ENCODE measurements at regions not wholly inside any gene's neighbourhood (a gene's known extent, or its start where the extent isn't known, plus 50 kb on each side); places are given as distances from the start of the nearest gene placed in this dataset.
"Not testable (repeated sequence)": the region's sequence is repeated elsewhere in the genome, so short reads cannot be mapped to it uniquely, and the experiment has no call there.

DNA sequence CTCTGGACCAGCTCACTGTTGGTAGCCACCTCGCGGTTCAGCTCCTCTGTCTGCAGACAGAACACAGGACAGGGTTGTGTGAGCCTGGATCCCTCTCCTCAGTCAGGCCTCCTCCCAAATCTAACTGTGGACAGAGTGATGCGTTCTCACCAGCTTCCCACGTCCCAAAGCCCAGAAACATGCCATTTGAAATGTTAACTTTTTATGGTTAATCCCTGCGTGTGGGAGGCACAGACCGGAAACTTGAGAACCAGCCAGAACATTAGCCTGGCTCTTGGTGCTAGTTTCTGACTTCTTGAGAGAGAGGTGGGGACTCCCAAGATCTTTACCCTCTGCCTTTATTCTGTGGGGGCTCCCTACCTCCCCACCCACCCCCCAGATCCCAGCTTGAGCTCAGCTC is 129.6 kb downstream of the TNFRSF13B start:
- TF ChIP-seq, protein P1, sequence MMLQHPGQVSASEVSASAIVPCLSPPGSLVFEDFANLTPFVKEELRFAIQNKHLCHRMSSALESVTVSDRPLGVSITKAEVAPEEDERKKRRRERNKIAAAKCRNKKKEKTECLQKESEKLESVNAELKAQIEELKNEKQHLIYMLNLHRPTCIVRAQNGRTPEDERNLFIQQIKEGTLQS (IDR thresholded peaks at IDR 0.05), result not testable (repeated sequence)
- TF ChIP-seq, protein P2, sequence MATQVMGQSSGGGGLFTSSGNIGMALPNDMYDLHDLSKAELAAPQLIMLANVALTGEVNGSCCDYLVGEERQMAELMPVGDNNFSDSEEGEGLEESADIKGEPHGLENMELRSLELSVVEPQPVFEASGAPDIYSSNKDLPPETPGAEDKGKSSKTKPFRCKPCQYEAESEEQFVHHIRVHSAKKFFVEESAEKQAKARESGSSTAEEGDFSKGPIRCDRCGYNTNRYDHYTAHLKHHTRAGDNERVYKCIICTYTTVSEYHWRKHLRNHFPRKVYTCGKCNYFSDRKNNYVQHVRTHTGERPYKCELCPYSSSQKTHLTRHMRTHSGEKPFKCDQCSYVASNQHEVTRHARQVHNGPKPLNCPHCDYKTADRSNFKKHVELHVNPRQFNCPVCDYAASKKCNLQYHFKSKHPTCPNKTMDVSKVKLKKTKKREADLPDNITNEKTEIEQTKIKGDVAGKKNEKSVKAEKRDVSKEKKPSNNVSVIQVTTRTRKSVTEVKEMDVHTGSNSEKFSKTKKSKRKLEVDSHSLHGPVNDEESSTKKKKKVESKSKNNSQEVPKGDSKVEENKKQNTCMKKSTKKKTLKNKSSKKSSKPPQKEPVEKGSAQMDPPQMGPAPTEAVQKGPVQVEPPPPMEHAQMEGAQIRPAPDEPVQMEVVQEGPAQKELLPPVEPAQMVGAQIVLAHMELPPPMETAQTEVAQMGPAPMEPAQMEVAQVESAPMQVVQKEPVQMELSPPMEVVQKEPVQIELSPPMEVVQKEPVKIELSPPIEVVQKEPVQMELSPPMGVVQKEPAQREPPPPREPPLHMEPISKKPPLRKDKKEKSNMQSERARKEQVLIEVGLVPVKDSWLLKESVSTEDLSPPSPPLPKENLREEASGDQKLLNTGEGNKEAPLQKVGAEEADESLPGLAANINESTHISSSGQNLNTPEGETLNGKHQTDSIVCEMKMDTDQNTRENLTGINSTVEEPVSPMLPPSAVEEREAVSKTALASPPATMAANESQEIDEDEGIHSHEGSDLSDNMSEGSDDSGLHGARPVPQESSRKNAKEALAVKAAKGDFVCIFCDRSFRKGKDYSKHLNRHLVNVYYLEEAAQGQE (IDR thresholded peaks at IDR 0.05; ENCODE audit: low read depth), result not testable (repeated sequence)

Data from HCT116 (cell line).